K562 (cell line): ENCODE measurements at regions not wholly inside any gene's neighbourhood (a gene's known extent, or its start where the extent isn't known, plus 50 kb on each side); places are given as distances from the start of the nearest gene placed in this dataset.
A peak's percentile ranks its signal among the peaks of the same experiment; 100 is the strongest.

Experiments
- ATF7 ChIP-seq: fragments of 450-650 bp; IDR thresholded peaks from 2 replicates; pipeline ENCODE4 v1.7.1; 2014; ENCODE audit warnings: mild to moderate bottlenecking, moderate library complexity
- DDX20 ChIP-seq: fragments of 450-650 bp; IDR thresholded peaks from 2 replicates; pipeline ENCODE4 v1.6.1; 2016; ENCODE audit warnings: missing genetic modification characterization, low read depth, mild to moderate bottlenecking, missing compliant biosample characterization, moderate library complexity
- FOXP1 ChIP-seq: sonication (generic); formaldehyde crosslinking; IDR thresholded peaks from 2 replicates; pipeline ENCODE4 v1.8.0; 2022; ENCODE audit warnings: mild to moderate bottlenecking, missing genetic modification reagents
- KDM5B ChIP-seq: fragments of 200-600 bp; sonication (generic); IDR thresholded peaks from 2 replicates; pipeline ENCODE4 v1.6.1; 2012; ENCODE audit warnings: low read depth, mild to moderate bottlenecking, moderate library complexity, low read length, control low read depth, inconsistent platforms; ENCODE audit not compliant: insufficient replicate concordance
- MAFK ChIP-seq: IDR thresholded peaks from 2 replicates; pipeline ENCODE4 v1.6.1; 2011; ENCODE audit warnings: low read length, improper control_type of control experiment
- NELFE ChIP-seq: IDR thresholded peaks from 2 replicates; pipeline ENCODE4 v1.6.1; 2011; ENCODE audit warnings: mild to moderate bottlenecking; ENCODE audit not compliant: insufficient read depth, insufficient read length
- NFIC ChIP-seq: fragments of 450-650 bp; IDR thresholded peaks from 2 replicates; pipeline ENCODE4 v1.6.1; 2017; ENCODE audit warnings: mild to moderate bottlenecking, inconsistent platforms
- PHTF2 ChIP-seq: fragments of 250-450 bp; sonication (Bioruptor Pico); IDR thresholded peaks from 2 replicates; pipeline ENCODE4 v1.5.0; 2021; ENCODE audit warnings: mild to moderate bottlenecking
- POLR2A ChIP-seq: fragments of 450-650 bp; conservative IDR thresholded peaks from 2 replicates; pipeline ENCODE4 v1.6.1; 2016
- RBBP5 ChIP-seq: fragments of 200-600 bp; sonication (generic); IDR thresholded peaks from 2 replicates; pipeline ENCODE4 v1.6.1; 2012; ENCODE audit warnings: borderline replicate concordance, mild to moderate bottlenecking, low read length, control low read depth, inconsistent platforms; ENCODE audit not compliant: insufficient read depth, poor library complexity, severe bottlenecking
- RNF219 ChIP-seq: fragments of 250-450 bp; sonication (Bioruptor Pico); IDR thresholded peaks from 2 replicates; pipeline ENCODE4 v1.5.0; 2022; ENCODE audit warnings: mild to moderate bottlenecking
- SMAD3 ChIP-seq: fragments of 450-650 bp; formaldehyde crosslinking; conservative IDR thresholded peaks from 2 replicates; pipeline ENCODE4 v1.4.0; 2020; ENCODE audit warnings: mild to moderate bottlenecking
- SP1 ChIP-seq: sonication (generic); formaldehyde crosslinking; IDR thresholded peaks from 2 replicates; pipeline ENCODE4 v1.8.1; 2022; ENCODE audit warnings: mild to moderate bottlenecking, missing genetic modification reagents
- SREBF2 ChIP-seq: sonication (generic); formaldehyde crosslinking; IDR thresholded peaks from 2 replicates; pipeline ENCODE4 v1.4.0; 2020; ENCODE audit warnings: mild to moderate bottlenecking, missing genetic modification reagents
- SUPT5H ChIP-seq: fragments of 450-650 bp; IDR thresholded peaks from 2 replicates; pipeline ENCODE4 v1.6.1; 2016
- TAF7 ChIP-seq: fragments of 450-650 bp; IDR thresholded peaks from 2 replicates; pipeline ENCODE4 v1.6.1; 2016; ENCODE audit warnings: missing genetic modification characterization, missing compliant biosample characterization
- TBP ChIP-seq: optimal IDR thresholded peaks from 2 replicates; pipeline ENCODE3; 2011; ENCODE audit warnings: low read depth, low read length, improper control_type of control experiment
- ZEB2 ChIP-seq: fragments of 450-650 bp; IDR thresholded peaks from 2 replicates; pipeline ENCODE4 v1.6.1; 2016
- ZKSCAN3 ChIP-seq: fragments of 250-450 bp; sonication (Bioruptor Pico); IDR thresholded peaks from 2 replicates; pipeline ENCODE4 v1.4.0; 2020
- ZNF740 ChIP-seq, 3 experiments: fragments of 200-800 bp in 1 of 3; sonication (Bioruptor generic) in 1 of 3; sonication (generic) in 1 of 3; formaldehyde crosslinking in 1 of 3; IDR thresholded peaks; 2 replicates each; pipeline versions ENCODE4 v1.6.1 to v1.8.0; 2016 to 2022; ENCODE audit warnings: mild to moderate bottlenecking in 2 of 3, missing compliant biosample characterization in 2 of 3, missing genetic modification characterization in 2 of 3, missing genetic modification reagents in 1 of 3
- ZNF76 ChIP-seq: fragments of 250-450 bp; sonication (Bioruptor Pico); IDR thresholded peaks from 2 replicates; pipeline ENCODE4 v1.4.0; 2020; ENCODE audit warnings: mild to moderate bottlenecking, moderate library complexity, borderline replicate concordance
- ZNF77 ChIP-seq: fragments of 250-450 bp; sonication (Bioruptor Pico); IDR thresholded peaks from 2 replicates; pipeline ENCODE4 v1.5.0; 2020
- ZNF780A ChIP-seq: fragments of 250-450 bp; sonication (Bioruptor Pico); IDR thresholded peaks from 2 replicates; pipeline ENCODE4 v1.5.0; 2021; ENCODE audit warnings: mild to moderate bottlenecking
- TF ChIP-seq, protein P1 (sequence below): sonication (generic); formaldehyde crosslinking; IDR thresholded peaks from 2 replicates; pipeline ENCODE4 v1.9.0; 2022; ENCODE audit warnings: mild to moderate bottlenecking, missing genetic modification reagents
- TF ChIP-seq, protein P2 (sequence below): fragments of 450-650 bp; formaldehyde crosslinking; IDR thresholded peaks from 2 replicates; pipeline ENCODE4 v1.4.0; 2020; ENCODE audit warnings: mild to moderate bottlenecking, moderate library complexity

DNA sequence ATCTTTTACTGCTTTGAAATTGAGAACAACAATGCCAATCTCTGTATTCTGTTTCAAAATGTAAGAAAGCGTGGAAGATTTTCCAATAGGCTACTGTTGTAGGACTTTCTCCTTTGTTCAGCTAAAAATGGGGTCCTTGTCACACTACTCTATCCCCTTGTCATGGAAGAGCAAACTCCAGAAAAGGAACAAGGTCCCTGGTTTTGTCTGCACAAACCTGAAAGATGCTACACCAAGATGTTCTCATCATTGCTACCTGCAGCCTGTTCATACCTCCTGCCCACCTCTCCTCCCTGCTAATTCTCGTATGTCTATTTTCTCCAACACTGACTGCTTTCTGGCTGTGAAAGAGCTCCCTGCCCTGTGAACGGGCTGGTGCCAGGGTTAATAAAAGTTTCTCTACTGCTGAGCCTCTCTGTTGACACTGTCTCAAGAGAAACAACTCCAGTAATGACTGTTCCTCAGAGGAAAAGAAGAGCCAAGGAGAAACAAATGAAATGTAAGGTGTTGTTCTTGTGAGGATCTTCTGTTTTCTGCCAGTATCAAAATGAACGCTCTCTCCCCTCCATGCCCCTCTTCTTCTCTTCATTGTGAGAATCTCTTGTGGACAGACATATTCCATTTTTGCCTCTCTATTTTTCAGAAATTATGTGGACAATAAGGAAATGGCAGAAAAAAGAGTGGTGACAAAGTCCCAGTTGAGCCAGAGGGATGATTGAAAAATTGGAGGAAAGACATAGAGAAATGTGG lies 287.1 kb downstream of the ADGB start (continued):
- TF ChIP-seq ZNF780A (CRISPR knock-in tag), result 0 out of 2 replicates have a peak, but pooled peaks have one; percentile 14
- TF ChIP-seq FOXP1, result no peak
- 0 out of 2 replicates have a peak, but pooled peaks have one; percentile 3 for TF ChIP-seq NFIC
- peak; percentile 16; the same call in 1 of the 2 replicates for TF ChIP-seq POLR2A
- 0 out of 2 replicates have a peak, but pooled peaks have one; percentile 64 for TF ChIP-seq SREBF2 (CRISPR knock-in tag)
- 0 out of 2 replicates have a peak, but pooled peaks have one; percentile 13 for TF ChIP-seq ATF7
- TF ChIP-seq, protein P1, sequence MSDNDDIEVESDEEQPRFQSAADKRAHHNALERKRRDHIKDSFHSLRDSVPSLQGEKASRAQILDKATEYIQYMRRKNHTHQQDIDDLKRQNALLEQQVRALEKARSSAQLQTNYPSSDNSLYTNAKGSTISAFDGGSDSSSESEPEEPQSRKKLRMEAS (CRISPR knock-in tag), result no peak
- peak; percentile 65; the same call in 1 of the 2 replicates for TF ChIP-seq ZEB2
- TF ChIP-seq ZNF740 (CRISPR knock-in tag; IDR thresholded peaks at IDR 0.05), result no peak
- 0 out of 4 replicates have a peak, but pooled peaks of 1 of the 2 experiments have one; percentile 17 for TF ChIP-seq ZNF740 (tag; IDR thresholded peaks at IDR 0.05)
- TF ChIP-seq ZNF76 (CRISPR knock-in tag), result 0 out of 2 replicates have a peak, but pooled peaks have one; percentile 12
- 0 out of 2 replicates have a peak, but pooled peaks have one; percentile 8 for TF ChIP-seq ZKSCAN3 (CRISPR knock-in tag)
- peak; percentile 66 for TF ChIP-seq SUPT5H
- no peak for TF ChIP-seq TBP
- no peak for TF ChIP-seq MAFK
- TF ChIP-seq DDX20 (tag), result peak; percentile 14; the same call in 1 of the 2 replicates
- TF ChIP-seq NELFE, result no peak
- peak; percentile 53 for TF ChIP-seq RBBP5
- peak; percentile 64 for TF ChIP-seq SMAD3 (CRISPR knock-in tag)
- peak; percentile 63 for TF ChIP-seq KDM5B
- TF ChIP-seq RNF219, result peak; percentile 13
- 0 out of 2 replicates have a peak, but pooled peaks have one; percentile 70 for TF ChIP-seq PHTF2 (CRISPR knock-in tag)
- peak; percentile 10; the same call in 1 of the 2 replicates for TF ChIP-seq TAF7
- TF ChIP-seq, protein P2, sequence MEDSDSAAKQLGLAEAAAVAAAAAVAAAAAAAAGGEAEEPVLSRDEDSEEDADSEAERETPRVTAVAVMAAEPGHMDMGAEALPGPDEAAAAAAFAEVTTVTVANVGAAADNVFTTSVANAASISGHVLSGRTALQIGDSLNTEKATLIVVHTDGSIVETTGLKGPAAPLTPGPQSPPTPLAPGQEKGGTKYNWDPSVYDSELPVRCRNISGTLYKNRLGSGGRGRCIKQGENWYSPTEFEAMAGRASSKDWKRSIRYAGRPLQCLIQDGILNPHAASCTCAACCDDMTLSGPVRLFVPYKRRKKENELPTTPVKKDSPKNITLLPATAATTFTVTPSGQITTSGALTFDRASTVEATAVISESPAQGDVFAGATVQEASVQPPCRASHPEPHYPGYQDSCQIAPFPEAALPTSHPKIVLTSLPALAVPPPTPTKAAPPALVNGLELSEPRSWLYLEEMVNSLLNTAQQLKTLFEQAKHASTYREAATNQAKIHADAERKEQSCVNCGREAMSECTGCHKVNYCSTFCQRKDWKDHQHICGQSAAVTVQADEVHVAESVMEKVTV, result peak; percentile 12; the same call in 1 of the 2 replicates
- peak; percentile 71; the same call in 1 of the 2 replicates for TF ChIP-seq ZNF77 (CRISPR knock-in tag)
- TF ChIP-seq SP1, result 0 out of 2 replicates have a peak, but pooled peaks have one; percentile 43
